HepG2 (cell line): ENCODE measurements at regions not wholly inside any gene's neighbourhood (a gene's known extent, or its start where the extent isn't known, plus 50 kb on each side); places are given as distances from the start of the nearest gene placed in this dataset.

ENCODE experiments used
- ARID3A ChIP-seq: IDR thresholded peaks from 2 replicates; pipeline ENCODE4 v1.6.1; 2012; ENCODE audit warnings: low read depth, low read length, improper control_type of control experiment
- ARID4A ChIP-seq: sonication (generic); formaldehyde crosslinking; IDR thresholded peaks from 2 replicates; pipeline ENCODE4 v1.5.0; 2020; ENCODE audit warnings: mild to moderate bottlenecking, missing genetic modification reagents, borderline replicate concordance
- DNMT3B ChIP-seq: conservative IDR thresholded peaks from 2 replicates; pipeline ENCODE4 v1.6.1; 2016; ENCODE audit warnings: missing biosample characterization, control low read depth
- HNRNPLL ChIP-seq: fragments of 200-400 bp; formaldehyde crosslinking; IDR thresholded peaks from 2 replicates; pipeline ENCODE4 v1.6.1; 2017; ENCODE audit warnings: mild to moderate bottlenecking, low read depth, low read length; ENCODE audit not compliant: poor library complexity, severe bottlenecking
- NR2F6 ChIP-seq, 2 experiments: IDR thresholded peaks; 2 replicates each; pipeline ENCODE4 v1.6.1; 2016; ENCODE audit warnings: antibody characterized with exemption in 1 of 2, mild to moderate bottlenecking in 1 of 2
- POLR2G ChIP-seq: fragments of 200-400 bp; formaldehyde crosslinking; IDR thresholded peaks from 2 replicates; pipeline ENCODE4 v1.6.1; 2018; ENCODE audit warnings: mild to moderate bottlenecking, low read depth, low read length, moderate library complexity
- ZFP36L1 ChIP-seq: sonication (generic); formaldehyde crosslinking; IDR thresholded peaks from 2 replicates; pipeline ENCODE4 v1.8.0; 2022; ENCODE audit warnings: mild to moderate bottlenecking, missing genetic modification reagents, moderate library complexity
- ZNF12 ChIP-seq: sonication (generic); formaldehyde crosslinking; IDR thresholded peaks from 2 replicates; pipeline ENCODE4 v1.5.0; 2020; ENCODE audit warnings: missing genetic modification reagents
- ZNF251 ChIP-seq: sonication (generic); formaldehyde crosslinking; IDR thresholded peaks from 2 replicates; pipeline ENCODE4 v1.9.0; 2021; ENCODE audit warnings: mild to moderate bottlenecking, missing genetic modification reagents
- ZNF770 ChIP-seq: sonication (generic); formaldehyde crosslinking; IDR thresholded peaks from 2 replicates; pipeline ENCODE4 v1.5.0; 2020; ENCODE audit warnings: mild to moderate bottlenecking, missing genetic modification reagents
- TF ChIP-seq, protein P1 (sequence below): sonication (generic); formaldehyde crosslinking; IDR thresholded peaks from 2 replicates; pipeline ENCODE4 v1.9.0; 2021; ENCODE audit warnings: missing genetic modification reagents, mild to moderate bottlenecking, borderline replicate concordance
- TF ChIP-seq, protein P2 (sequence below): sonication (generic); formaldehyde crosslinking; IDR thresholded peaks from 2 replicates; pipeline ENCODE4 v1.4.0; 2020; ENCODE audit warnings: missing genetic modification reagents
- TF ChIP-seq, protein P3 (sequence below), 2 experiments: sonication (generic) in 1 of 2; formaldehyde crosslinking in 1 of 2; IDR thresholded peaks; 2 replicates each; pipeline versions ENCODE4 v1.5.1 to v1.6.1; 2011 to 2020; ENCODE audit warnings: borderline replicate concordance in 1 of 2, low read depth in 1 of 2, low read length in 1 of 2, mild to moderate bottlenecking in 1 of 2, missing genetic modification reagents in 1 of 2, moderate library complexity in 1 of 2

DNA sequence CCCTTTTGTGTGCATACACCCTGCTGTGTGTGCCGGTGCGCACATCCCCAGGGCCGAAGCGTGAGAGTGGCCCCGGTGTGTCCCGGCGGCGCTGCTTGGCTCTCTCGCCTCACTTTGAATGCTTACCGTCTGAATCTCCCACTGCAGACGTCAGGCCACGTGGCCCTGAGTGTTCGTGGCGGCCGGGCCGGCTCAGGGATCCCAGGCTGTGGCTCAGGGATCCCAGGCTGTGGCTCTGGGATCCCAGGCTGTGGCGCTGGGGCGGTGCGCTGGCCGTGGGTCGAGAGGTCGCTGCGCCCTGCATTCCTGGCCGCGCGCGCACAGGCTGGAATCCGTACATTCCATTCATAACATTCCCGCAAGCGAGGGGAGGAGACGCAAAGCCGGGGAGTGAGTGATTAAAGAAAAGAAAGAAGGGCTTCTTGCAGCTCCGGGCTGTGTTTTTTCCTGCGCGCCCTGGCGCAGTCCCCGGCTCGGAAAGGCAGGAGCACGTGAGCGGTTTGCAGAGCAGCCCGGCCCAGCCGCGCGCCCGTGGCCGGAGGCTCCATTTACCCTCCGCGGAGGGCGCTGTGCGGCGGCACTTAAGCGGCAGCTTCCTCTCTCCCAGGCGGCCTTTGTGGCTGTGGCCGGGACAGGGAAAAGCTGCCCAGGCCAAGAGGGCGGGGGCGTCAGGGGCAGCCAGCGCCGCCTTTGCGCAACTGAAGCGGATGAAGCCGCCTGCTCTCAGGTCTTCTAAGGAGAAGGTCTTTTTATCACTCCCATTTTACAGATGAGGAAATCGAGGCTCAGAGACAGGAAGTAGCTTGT is 87.0 kb upstream of the ALDH1L1 start (continued):
- TF ChIP-seq ARID3A (no peak), ARID4A (CRISPR knock-in tag) (peak; percentile 65; the same call in 1 of the 2 replicates), ZNF770 (CRISPR knock-in tag) (no peak), ZNF251 (CRISPR knock-in tag) (no peak), ZNF12 (CRISPR knock-in tag) (no peak), POLR2G (no peak), HNRNPLL (peak; percentile 67), DNMT3B (CRISPR knock-in tag) (no peak), ZFP36L1 (CRISPR knock-in tag) (no peak), NR2F6 (IDR thresholded peaks at IDR 0.05) (peak; percentile 44; the same call in 1 of the 2 replicates), NR2F6 (CRISPR knock-in tag; IDR thresholded peaks at IDR 0.05) (peak; percentile 87)
- TF ChIP-seq, protein P1, sequence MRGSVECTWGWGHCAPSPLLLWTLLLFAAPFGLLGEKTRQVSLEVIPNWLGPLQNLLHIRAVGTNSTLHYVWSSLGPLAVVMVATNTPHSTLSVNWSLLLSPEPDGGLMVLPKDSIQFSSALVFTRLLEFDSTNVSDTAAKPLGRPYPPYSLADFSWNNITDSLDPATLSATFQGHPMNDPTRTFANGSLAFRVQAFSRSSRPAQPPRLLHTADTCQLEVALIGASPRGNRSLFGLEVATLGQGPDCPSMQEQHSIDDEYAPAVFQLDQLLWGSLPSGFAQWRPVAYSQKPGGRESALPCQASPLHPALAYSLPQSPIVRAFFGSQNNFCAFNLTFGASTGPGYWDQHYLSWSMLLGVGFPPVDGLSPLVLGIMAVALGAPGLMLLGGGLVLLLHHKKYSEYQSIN = no peak
- TF ChIP-seq, protein P2, sequence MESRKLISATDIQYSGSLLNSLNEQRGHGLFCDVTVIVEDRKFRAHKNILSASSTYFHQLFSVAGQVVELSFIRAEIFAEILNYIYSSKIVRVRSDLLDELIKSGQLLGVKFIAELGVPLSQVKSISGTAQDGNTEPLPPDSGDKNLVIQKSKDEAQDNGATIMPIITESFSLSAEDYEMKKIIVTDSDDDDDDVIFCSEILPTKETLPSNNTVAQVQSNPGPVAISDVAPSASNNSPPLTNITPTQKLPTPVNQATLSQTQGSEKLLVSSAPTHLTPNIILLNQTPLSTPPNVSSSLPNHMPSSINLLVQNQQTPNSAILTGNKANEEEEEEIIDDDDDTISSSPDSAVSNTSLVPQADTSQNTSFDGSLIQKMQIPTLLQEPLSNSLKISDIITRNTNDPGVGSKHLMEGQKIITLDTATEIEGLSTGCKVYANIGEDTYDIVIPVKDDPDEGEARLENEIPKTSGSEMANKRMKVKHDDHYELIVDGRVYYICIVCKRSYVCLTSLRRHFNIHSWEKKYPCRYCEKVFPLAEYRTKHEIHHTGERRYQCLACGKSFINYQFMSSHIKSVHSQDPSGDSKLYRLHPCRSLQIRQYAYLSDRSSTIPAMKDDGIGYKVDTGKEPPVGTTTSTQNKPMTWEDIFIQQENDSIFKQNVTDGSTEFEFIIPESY (CRISPR knock-in tag) = no peak; the same call in 1 of the 2 replicates
- TF ChIP-seq, protein P3, sequence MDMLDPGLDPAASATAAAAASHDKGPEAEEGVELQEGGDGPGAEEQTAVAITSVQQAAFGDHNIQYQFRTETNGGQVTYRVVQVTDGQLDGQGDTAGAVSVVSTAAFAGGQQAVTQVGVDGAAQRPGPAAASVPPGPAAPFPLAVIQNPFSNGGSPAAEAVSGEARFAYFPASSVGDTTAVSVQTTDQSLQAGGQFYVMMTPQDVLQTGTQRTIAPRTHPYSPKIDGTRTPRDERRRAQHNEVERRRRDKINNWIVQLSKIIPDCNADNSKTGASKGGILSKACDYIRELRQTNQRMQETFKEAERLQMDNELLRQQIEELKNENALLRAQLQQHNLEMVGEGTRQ (IDR thresholded peaks at IDR 0.05; ENCODE audit: low read depth, low read length) = no peak
- TF ChIP-seq, protein P3 (CRISPR knock-in tag; IDR thresholded peaks at IDR 0.05; ENCODE audit: borderline replicate concordance) = peak; percentile 69
